Eye (tissue), 1 donor: ENCODE measurements at regions not wholly inside any gene's neighbourhood (a gene's known extent, or its start where the extent isn't known, plus 50 kb on each side); places are given as distances from the start of the nearest gene placed in this dataset.
A peak's percentile ranks its signal among the peaks of the same experiment; 100 is the strongest.
"Not testable (repeated sequence)": the region's sequence is repeated elsewhere in the genome, so short reads cannot be mapped to it uniquely, and the experiment has no call there.

Experiments used
- DNase-seq: peaks from one replicate; pipeline ENCODE4 v3.0.0-alpha.2; 2015

DNA sequence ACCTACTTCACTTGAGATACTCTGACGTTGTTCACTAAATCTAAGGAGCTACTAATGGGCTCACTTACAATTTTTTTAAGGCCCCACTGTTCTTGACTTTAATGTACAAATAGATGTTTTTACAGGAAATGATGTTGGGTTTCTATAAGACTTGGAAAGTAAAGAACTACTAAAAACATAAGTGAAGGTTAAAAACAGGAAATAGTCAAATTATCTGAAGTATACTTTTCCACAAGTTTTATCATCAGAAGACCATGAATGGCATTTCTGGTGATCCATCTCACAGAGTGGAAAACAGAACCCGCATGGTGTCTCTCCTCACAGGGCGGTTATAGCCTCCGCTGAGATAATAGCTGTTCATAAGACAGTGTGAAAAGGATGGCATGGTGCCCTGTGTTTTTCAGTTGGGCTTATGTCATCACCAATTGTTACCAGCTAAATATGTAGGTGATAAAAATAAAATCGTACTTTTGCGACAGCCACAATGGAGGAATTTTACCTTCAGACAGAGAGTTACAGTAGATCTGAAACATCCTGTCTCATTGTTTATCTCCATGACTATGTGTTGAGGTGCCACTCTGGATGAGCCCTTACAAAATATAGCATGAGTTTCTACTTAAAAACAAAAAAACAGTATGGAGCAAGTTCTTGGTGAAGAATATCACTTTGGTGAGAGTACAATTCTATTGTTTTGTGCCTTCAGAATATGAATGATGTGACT is 462.4 kb downstream of the RAP2B start:
- DNase-seq, result no peak

DNA sequence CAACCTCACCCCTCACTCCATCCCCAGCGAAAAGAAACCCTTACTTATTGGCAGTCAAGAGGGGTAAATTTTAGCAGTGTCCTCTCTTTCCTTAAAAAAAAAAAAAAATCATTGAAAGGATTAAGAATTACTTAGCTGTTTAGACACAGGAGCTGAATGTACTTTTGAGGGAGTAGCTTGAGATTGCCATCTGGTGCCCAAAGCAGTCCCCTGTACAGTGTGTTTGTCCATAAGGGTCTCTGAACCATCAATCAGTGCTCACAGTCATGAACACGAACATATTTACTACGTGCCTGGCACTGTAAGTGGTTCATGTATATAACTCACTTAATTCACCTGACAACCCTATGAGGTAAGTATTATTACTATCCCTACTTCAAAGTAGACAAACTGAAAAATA is 463.5 kb downstream of the RAP2B start:
- DNase-seq, result no peak

DNA sequence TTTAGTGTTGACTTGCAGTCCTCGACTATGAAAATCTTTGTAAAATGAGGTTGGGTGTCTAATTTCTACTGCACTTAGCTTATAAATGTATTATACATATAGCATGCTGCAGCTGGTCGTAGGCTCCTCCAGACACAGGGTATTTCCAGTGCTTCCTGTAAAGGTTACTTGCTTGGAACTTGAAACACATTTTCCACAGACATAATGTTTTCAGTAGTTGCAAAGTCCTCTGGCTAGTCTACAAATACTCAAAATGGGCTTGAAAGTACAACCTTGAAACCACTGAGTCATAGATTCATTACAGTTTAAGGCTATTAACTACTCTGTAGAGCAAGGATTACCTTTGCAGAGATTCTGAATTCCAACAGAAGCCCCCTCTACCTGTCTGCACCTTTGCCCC is 464.1 kb downstream of the RAP2B start:
- DNase-seq, result no peak

DNA sequence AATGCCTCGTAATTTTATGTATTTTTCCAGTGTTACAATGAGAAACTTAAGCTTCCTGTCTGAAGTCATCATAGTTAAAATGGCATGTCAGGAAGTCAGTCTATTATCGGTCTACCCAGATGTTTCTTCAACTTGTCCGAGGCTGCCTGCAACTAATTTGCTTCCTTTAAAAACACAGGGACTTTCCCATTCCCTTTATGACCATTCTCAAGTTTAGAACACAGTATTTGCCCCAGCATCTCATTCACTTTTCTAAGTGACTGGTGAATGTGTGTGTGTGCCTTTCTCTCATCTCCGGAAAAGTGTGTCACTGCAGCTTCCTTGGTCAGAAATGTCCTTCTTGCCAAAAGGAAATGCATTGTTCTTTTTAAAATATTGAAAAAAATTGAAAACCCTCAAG is 466.6 kb downstream of the RAP2B start:
- DNase-seq, result no peak

DNA sequence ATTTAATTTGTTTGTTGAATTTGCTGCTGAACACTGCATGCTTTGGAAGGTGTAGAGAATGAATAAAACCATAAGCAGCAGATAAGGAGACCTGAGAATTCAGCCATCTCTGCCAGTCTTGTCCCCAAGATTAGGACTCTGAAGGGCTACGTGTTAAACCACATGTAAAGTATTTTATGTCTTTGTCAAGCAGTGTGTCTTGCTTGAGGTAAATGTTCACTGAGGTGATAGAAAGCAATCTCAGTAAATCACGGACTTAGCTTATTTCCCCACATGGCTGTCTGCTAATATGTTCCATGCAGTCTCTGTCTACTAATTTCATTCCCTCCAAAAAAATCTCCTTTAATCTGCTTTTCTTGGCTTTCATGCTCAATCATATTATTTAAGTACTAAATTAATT is 467.1 kb downstream of the RAP2B start:
- no peak for DNase-seq

DNA sequence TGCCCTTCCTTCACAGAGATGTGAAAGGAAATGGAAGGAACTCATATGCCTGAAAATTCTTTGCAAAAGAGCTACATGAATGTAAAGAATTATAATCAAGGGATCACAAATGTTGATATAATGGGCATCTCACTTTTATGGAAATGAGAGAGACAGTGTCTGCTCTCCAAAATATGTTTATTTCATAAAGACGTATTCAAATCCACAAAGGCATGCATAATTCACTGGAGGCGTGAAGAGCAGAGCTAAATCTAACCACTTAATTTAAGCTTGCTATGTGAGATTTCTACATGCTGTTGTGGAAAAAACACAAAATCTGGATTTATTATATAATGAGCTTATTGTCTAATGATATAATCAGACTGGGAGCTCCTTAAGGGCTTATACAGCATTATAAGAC is 469.1 kb downstream of the RAP2B start:
- DNase-seq, result no peak

DNA sequence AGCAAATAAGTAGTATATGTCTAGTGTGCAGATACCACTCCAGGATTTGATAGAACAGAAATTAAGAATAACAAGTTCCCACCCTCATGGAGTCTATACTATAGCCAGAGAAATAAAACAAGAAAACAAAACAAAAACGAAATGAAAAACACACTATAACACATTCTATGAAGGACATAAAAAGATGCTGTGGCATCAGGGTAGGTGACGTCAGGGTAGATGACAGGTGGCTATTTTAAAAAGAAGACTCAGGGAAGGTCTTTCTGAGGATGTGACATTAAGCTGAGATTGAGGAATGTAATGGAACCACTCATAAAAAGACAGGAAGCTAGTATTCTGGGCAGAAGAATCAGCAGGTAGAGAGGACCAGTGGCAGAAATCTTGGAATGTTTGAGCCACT is 469.6 kb downstream of the RAP2B start:
- no peak for DNase-seq

DNA sequence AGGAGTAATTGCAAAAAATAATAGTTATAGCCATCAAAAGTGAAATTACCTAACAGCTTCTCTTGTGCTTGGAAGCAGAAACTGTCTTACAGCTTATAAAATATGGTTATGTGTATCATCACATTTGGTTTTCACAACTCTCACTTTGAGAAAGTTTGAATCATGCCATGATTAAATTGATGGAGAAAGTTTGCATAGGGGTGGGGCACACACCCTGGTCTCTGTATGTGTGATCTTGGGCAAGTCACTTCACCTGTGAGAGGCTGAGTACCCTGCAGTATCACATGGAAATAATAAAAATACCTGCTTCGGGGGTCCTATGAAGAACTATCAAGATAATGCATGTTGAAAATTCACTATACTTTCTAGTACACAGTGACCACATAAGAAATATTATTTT is 471.4 kb downstream of the RAP2B start:
- DNase-seq, result no peak

DNA sequence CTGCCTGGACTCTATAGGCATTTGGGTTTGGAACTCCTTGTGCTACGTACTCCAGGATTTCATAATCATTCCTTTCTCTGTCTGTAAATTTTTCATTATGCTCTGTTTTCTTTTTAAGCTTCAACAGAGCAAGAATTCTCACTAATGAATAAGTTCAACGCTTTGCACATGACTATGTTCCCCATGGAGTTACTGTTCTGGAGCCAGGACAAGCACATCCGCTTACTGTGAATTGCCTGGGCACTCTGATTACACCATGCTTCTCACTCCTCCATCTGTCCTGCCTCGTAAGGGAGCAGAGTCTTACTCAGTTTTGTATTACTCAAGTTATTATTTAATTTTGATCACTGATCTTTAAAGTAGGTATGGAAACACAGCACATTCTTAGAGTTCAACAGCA is 472.7 kb downstream of the RAP2B start:
- DNase-seq, result no peak

DNA sequence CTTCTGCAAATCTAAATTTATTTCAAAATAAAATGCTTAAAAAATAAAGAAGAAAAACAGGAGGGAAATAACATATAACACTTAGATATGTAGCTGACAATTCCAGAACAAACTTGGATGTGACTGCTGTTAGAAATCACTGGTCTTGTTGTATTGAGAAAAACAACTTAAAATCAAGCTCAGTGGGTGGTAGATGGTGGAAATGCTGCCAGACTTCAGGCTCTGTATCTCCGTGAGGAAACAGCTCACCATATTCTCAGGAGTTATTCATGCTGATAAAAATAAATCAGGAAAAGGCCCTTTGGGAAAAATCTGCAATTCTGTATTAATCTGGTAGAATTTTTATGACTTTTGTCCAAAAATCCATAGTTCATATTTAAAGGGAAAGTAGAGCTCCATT is 477.6 kb downstream of the RAP2B start:
- no peak for DNase-seq

DNA sequence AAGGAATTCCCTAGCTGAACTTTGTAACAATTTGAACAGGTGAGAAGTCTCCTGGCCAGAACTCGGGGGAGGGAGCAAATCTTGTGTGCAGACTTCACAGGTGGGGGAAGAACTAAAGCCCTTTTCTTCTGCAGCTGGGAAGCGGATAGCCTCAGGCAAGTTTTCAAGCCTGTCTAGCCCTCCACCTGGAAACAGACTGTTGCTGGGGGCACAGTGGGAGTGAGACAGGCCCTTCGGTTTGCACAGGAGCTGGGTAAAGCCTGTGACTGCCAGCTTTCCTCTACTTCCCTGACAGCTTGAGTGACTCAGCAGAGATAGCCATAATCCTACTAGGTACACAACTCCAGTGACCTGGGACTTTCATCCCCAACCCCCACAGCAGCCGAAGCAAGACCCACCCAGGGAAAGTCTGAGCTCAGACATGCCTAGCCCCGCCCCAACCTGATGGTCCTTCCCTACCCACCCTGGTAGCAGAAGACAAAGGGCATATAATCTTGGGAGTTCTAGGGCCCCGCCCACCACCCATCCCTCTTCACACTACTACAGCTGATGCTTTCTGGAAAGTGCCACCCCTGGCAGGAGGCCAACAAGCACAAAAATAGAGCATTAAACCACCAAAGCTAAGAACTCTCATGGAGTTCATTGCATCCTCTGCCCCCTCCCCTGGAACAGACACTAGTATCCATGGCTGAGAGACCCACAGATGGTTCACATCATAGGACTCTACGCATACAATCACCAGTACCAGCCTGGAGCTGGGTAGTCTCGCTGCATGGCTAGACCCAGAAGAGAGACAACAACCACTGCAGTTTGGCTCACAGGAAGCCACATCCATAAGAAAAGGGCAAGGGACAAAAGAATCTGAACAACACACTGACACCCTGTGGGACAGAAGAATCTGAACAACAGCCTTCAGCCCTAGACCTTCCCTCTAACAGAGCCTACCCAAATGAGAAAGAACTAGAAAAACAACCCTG is 479.0 kb downstream of the RAP2B start:
- no peak for DNase-seq

DNA sequence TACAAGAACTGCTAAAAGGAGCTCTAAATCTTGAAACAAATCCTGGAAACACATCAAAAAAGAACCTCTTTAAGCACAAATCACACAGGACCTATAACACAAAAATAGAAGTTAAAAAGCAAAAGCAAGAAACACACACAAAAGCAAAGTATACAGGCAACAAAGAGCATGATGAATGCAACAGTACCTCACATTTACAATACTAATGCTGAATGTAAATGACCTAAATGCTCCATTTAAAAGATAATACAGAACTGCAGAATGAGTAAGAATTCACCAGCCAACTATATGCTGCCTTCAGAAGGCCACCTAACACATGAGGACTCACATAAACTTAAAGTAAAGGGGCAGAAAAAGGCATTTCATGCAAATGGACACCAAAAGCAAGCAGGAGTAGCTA is 478.6 kb upstream of the ARHGEF26 start:
- not testable (repeated sequence) for DNase-seq

DNA sequence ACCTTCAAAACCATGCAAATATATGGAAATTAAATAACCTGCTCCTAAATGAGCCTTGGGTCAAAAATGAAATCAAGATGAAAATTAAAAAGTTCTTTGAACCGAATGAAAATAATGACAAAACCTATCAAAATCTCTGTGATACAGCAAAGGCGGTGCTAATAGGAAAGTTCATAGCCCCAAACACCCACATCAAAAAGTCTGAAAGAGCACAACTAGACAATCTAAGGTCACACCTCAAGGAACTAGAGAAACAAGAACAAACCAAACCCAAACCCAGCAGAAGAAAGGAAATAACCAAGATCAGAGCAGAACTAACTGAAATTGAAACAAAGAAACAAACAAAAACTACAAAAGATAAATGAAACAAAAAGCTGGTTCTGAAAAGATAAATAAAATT is 477.7 kb upstream of the ARHGEF26 start:
- DNase-seq, result not testable (repeated sequence)

DNA sequence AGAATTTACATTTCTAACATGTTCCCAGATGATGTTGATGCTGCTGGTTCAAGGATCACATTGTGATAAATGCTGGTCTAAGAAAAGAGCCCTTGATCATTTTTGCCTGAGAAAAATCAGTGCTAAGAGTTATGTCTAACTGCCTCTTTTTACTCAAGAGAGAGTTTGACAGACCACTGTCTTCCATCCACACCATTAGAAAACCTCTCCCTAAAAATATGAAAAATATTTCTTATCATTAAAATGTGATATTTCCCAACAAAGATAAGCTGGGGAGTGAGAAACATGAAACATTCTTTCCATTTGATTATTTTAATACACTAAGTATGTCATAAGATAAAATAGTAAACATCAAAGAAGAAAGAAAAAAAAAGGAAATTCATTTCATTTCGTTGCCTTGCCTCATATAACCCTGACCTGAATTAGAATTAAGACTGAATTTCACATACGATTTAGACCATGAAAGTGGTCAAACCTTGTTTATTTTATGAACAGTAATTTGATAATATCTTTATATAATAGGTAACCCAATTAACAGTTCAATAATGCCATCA is 471.8 kb upstream of the ARHGEF26 start:
- no peak for DNase-seq

DNA sequence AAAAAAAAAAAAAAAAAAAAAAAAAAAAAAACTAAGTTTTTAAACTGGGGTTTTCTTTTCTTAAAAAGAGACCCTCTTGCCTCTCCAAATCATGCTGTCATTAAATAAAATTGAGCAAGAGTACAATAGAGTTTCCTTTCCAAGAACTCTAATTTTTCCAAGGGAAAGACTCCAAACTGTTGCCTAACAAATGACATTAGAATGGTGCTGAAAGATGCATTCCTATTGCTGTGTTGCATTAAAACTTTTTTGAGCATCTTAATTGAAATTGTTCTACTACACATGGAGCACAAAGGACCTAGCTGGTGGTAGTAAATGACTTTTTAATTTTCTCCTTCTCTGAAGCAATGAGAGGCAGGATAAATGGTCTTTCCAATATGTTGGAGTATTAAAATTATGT is 469.1 kb upstream of the ARHGEF26 start:
- no peak for DNase-seq

DNA sequence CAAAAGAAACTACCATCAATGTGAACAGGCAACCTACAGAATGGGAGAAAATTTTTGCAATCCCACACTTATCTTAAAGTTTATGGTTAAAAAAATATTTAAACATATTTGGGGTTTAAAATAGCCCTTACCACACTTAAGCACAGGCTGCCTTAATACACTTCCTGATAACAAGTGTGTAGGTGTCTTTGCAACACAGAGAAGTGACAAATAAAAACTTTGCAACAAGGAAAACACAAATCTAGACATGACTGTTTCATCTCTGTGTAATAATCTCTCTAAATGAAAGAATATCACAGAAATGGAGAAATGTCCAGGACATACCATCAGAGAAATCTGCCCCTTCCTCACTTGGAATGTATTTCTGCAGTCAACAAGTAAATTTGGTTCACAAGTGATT is 464.1 kb upstream of the ARHGEF26 start:
- no peak for DNase-seq

DNA sequence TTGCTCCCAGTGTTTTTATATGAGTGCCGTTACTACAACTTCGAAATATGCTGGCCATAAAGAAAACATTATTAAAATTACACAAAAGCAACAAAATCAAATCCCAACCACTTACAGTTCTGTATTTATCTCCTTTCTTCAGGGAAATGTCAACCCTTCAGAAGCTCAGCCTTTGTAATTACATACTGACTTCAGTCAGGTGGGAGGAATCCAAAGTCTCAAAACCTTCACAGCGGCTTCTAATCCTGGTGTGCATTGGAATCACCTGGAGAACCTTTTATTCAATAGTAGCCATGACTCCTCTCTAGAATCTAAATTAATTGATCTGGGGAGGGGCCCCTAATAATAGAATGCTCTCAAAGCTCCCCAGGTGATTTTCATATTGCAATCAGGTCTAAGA is 463.7 kb upstream of the ARHGEF26 start:
- no peak for DNase-seq

DNA sequence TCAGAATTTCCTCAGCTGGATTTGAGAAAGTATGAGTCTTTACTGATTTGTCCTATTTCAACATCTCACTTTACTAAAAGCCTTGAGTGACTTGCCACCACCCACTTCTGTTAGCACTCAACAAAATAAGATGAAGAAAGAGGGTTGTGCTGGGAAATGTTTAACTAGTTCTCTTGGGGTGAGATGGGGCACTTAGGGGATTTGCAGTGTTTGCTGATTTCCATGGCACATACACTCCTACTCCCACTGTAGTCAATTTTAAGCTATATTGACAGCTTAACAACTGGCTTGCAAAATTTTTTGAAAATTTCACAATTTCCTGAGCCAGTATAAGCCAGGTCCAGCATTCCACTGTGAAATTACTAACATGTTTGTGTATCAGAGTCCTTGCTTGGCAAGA is 463.1 kb upstream of the ARHGEF26 start:
- DNase-seq, result no peak

DNA sequence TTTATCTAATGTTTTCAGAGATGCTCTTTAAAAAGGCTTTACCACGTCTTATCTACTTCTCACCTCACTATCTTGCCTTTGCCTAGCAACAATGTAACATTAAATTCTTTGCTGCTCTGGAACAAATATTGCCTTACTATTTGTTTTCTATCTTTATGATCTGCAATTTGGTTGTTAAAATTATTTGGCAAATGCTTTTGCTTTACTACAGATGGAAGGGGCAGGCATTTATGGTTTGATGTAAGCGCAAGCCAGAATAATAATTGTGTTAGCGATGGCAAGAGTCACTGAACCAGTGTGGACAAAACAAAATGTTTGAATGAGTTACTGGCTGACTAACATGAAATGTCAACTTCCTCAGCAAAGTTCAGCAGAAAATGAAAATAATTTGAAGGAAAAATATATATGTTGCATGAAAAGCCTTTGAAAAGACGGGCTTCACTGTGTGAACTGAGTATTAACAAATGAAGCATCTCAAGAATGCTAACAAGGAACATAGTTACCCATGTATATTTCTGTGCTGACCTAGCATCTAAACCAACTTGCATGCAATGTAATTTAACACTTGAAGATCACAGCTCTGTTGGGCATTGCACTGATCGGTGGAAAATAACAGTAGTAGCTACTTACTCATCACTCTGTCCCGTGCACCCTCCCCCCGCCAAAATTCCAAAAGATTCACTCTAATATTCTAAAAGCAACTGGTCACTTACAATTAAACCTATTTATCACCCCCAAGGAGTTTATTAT is 454.0 kb upstream of the ARHGEF26 start:
- DNase-seq, result peak; percentile 5

DNA sequence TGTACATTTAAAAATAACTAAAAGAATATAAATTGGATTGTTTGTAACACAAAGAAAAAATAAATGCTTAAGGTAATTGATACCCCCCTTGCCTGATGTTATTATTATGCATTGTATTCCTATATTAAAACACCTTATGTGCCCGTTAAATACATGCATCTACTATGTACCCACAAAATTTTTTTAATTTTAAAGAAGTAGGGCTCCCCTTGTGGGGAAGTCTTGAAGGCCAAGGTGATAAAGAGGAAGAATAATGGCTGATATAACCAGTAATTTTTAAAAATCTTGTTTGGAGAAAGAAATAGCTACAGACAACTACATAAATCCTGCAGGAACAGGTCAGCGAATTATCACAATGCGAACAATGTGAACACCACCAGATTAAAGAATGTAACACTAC is 451.7 kb upstream of the ARHGEF26 start:
- DNase-seq, result no peak

DNA sequence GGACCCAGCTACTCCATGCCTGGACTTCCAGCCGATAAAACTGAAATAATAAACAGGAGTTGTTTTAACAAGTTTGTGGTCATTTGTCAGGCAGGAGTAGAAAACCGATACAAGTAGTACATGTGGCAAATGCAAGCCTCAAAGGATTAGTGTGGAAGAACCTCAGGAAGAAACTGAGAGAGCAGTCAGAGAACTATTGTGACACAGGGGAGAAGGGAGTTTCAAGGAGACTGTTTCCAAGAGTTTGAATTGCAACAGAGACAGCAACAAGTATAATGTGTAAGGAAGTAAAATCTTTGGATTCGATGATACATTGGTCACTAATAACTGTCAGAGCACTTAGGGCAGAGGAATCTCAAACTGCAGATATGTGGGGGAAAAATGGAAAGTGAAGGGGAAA is 450.6 kb upstream of the ARHGEF26 start:
- DNase-seq, result no peak

DNA sequence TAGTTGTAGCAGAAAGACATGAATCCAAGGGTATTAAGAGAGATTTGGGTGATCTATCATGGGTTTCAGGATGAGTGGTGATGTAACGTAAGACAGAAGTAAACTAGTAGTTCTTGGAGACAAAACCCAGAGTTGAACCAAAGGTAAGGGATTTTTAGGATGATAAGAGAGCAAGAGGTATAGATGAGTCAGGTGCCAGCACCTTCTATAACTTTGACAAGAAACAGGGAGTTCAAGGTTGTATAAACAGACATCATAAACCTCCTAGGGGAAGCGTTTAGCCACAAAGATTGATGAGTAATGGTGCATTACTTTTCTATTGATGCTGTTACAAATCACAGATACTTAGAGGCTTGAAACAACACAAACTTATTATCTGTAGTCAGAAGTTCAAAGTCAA is 447.3 kb upstream of the ARHGEF26 start:
- DNase-seq, result no peak

DNA sequence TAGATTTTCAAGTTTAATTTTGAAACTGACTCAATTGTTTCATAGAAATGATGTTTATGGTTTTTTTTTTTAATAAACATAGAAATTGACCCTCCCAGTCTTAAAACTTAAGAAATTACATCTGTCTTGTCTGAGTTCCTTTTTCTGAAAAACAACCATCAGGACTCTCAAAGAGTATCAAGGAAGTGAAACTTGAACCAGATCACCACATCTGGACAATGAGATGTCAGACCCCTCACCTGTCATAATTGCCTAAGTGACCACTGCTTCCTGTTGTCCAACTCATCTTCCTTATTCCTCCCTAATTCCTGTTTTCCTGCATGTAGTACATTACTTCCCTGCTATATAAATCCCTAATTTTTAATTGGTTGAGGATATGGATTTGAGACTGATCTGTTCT is 441.5 kb upstream of the ARHGEF26 start:
- no peak for DNase-seq
